ENCODE measurements at regions not wholly inside any gene's neighbourhood (a gene's known extent, or its start where the extent isn't known, plus 50 kb on each side); places are given as distances from the start of the nearest gene placed in this dataset.

GRCh38 chr9:84076384-84076783 is 95.8 kb downstream of the RMI1 start:
- no peak for TF ChIP-seq CTCF (IDR thresholded peaks at IDR 0.05)
- no peak for TF ChIP-seq POLR2A (IDR thresholded peaks at IDR 0.05)
